ENCODE measurements at regions not wholly inside any gene's neighbourhood (a gene's known extent, or its start where the extent isn't known, plus 50 kb on each side); places are given as distances from the start of the nearest gene placed in this dataset.

DNA sequence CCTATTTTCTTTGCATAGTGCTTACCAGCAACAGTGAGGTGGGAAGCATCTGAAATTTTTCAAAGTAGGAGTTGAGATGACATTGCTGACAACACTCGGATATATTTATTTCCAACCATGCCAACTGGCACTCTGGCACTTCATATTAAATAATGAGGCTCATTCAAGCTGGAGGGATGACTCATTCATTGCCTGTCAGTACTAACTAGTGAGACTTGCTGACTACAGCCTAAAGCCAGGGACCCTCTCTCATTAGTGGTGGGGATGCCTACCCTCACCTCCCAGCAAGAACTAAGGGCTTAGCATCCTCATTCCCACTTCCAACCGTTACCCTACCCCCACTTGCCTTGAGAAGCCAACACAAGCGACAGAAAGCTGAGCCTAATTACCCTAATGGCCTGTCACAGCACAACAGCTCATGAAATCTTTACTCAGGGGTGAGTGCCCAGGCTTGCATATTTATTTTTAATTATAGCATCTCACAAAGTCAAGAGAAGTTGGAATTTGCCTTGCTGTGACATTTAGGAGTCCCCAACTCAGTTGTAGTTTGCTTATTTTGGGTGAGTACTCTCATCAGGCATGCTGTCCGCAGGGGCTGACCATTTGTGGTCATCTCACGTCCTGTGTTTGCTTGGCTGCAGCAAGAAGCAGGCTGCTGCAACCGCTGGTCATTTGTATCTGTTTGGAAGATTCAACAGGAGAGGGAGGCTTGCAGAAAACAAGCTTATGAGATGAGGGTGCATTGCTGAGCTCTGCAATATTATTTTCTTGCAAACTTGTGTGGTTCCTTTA lies 181.6 kb upstream of the POU2AF2 start:
- Histone ChIP-seq H3K4me1 (no peaks in the 10 kb centered on the region), H3K9me3 (peaks cover 6 to 20% of the 10 kb centered on the region in 2 donors), H3K27ac (no peak overlapping the region), H3K4me3 (no peak overlapping the region), H3K27me3 (no peaks in the 10 kb centered on the region), H3K36me3 (no peaks in the 10 kb centered on the region)
- TF ChIP-seq, protein P1, sequence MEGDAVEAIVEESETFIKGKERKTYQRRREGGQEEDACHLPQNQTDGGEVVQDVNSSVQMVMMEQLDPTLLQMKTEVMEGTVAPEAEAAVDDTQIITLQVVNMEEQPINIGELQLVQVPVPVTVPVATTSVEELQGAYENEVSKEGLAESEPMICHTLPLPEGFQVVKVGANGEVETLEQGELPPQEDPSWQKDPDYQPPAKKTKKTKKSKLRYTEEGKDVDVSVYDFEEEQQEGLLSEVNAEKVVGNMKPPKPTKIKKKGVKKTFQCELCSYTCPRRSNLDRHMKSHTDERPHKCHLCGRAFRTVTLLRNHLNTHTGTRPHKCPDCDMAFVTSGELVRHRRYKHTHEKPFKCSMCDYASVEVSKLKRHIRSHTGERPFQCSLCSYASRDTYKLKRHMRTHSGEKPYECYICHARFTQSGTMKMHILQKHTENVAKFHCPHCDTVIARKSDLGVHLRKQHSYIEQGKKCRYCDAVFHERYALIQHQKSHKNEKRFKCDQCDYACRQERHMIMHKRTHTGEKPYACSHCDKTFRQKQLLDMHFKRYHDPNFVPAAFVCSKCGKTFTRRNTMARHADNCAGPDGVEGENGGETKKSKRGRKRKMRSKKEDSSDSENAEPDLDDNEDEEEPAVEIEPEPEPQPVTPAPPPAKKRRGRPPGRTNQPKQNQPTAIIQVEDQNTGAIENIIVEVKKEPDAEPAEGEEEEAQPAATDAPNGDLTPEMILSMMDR (IDR thresholded peaks at IDR 0.05) = no peak
- DNase-seq (ENCODE audit: low spot score) = no peak

DNA sequence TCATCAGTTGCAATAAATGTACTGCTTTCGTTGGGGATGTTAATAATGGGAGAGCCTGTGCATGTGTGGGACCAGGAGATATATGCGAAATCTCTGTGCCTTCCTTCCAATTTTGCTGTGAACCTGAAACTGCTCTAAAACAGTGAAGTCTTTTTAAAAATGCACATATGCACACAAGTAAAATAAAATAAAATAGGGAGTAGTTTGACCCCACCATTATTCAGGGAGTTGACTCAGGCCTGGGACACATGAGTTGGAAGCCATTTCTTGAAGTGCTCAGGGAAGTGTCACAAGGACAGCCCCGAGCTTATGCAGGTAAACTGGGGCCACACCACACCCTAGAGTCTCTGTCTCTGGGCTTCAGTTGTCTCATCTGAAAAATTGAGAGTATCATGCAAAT lies 183.1 kb upstream of the POU2AF2 start:
- Histone ChIP-seq H3K27me3 (no peaks in the 10 kb centered on the region), H3K4me1 (no peaks in the 10 kb centered on the region), H3K27ac (no peak overlapping the region)

DNA sequence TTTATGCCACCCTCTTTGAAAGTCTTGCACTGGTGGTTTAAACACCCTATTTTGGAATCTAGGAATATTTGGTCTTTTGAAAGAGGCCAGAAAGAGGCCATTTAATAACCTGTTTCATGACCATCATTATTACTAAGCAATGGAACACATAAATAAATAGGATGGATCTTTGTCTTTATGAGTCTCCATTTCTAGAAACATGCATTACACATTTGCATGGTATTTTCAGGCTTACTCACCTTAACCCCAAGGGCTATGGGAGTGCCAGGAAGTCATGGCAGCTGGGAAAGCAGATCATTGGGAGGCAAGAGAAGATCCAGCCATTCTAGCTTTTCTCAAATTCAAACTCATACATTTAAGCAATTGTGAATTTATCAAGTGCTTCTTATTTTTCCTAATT lies 185.8 kb upstream of the POU2AF2 start:
- H3K27me3 ChIP-seq = no peaks in the 10 kb centered on the region
- H3K36me3 ChIP-seq = no peaks in the 10 kb centered on the region
- no peaks in the 10 kb centered on the region for H3K9me3 ChIP-seq
- H3K4me1 ChIP-seq = no peaks in the 10 kb centered on the region
- TF ChIP-seq, protein P1 (IDR thresholded peaks at IDR 0.05) = no peak
- no peak for DNase-seq (ENCODE audit: low spot score)
- no peak overlapping the region for H3K27ac ChIP-seq
- no peak overlapping the region for H3K4me3 ChIP-seq

More for the DNA sequence above, 183.1 kb upstream of the POU2AF2 start:
- DNase-seq (ENCODE audit: low spot score) = no peak
- no peaks in the 10 kb centered on the region for H3K36me3 ChIP-seq
- peaks cover under 1 to 5% of the 10 kb centered on the region in 2 donors for H3K9me3 ChIP-seq
- TF ChIP-seq, protein P1 (IDR thresholded peaks at IDR 0.05) = no peak
- no peak overlapping the region for H3K4me3 ChIP-seq

DNA sequence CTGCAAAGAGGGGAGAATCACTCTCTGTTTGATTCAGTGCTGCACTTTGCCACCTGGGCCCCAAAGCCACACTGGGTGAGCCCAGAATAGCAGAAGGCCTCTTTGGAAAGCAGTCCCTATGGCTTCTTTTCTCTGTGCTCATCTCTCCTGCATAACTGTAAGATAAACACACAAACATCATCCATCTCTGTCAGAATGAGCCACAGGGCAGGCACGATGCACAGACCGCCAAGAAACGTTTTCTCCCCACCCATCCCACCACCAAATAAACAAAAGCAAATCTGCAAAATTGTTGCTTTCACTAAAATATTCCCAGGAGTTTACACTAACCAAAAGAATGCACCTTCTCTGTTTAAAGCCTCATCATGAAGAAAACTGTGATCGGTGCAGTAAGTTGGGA lies 196.4 kb upstream of the POU2AF2 start:
- Histone ChIP-seq H3K9me3 (no peaks in the 10 kb centered on the region), H3K27ac (no peak overlapping the region), H3K4me1 (no peaks in the 10 kb centered on the region), H3K4me3 (no peak overlapping the region), H3K36me3 (no peaks in the 10 kb centered on the region), H3K27me3 (no peaks in the 10 kb centered on the region)
- TF ChIP-seq, protein P1 (IDR thresholded peaks at IDR 0.05) = no peak
- no peak for DNase-seq (ENCODE audit: low spot score)

DNA sequence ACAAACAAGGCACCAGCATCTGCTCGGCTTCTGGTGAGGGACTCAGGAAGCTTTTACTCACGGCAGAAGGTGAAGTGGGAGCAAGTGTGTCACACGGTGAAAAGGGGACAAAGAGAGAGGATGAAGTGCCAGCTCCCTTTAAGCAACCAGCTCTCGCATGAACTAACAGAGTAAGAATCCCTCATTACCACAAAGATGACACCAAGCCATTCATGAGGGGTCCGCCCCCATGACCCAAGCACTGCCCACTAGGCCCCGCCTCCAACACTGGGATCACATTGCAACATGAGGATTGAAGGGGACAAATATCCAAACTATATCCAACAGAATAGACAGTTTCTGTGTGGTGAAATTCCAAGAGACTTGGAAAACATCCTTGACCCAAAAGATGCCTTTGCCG lies 198.2 kb upstream of the POU2AF2 start:
- no peaks in the 10 kb centered on the region for H3K36me3 ChIP-seq
- DNase-seq (ENCODE audit: low spot score) = no peak
- TF ChIP-seq, protein P1 (IDR thresholded peaks at IDR 0.05) = no peak
- H3K4me3 ChIP-seq = no peak overlapping the region
- no peaks in the 10 kb centered on the region for H3K9me3 ChIP-seq
- H3K27ac ChIP-seq = no peak overlapping the region
- H3K27me3 ChIP-seq = no peaks in the 10 kb centered on the region
- H3K4me1 ChIP-seq = no peaks in the 10 kb centered on the region

DNA sequence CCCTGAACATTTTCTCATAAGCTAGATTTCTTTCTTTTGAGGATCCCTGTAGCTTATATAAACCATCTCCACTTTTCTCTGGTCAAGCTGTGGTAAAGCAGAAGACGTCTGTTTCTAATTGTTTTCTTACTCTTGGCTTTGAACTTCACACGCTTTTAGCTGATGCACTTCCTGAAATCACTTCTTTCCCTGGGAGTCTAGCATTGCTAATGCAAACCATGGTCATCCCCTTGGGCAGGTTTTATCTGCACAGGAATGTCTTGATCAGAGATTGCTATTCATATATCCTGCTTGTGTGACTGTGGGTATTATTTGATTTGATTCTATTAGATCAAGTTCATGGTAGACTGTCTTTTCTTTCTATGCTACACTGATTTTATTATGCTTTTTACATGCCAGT lies 199.2 kb upstream of the POU2AF2 start:
- H3K27ac ChIP-seq = no peak overlapping the region
- H3K27me3 ChIP-seq = no peaks in the 10 kb centered on the region
- TF ChIP-seq, protein P1 (IDR thresholded peaks at IDR 0.05) = no peak
- no peaks in the 10 kb centered on the region for H3K4me1 ChIP-seq
- no peak for DNase-seq (ENCODE audit: low spot score)
- H3K9me3 ChIP-seq = no peaks in the 10 kb centered on the region
- H3K4me3 ChIP-seq = no peak overlapping the region
- no peaks in the 10 kb centered on the region for H3K36me3 ChIP-seq

Measured in right atrium auricular region (tissue), 2 donors.